Vagina (tissue), 2 donors: ENCODE measurements at regions not wholly inside any gene's neighbourhood (a gene's known extent, or its start where the extent isn't known, plus 50 kb on each side); places are given as distances from the start of the nearest gene placed in this dataset.

Source experiments
- POLR2A ChIP-seq, 2 donors: fragments of 450-650 bp; IDR thresholded peaks; one replicate each; pipeline ENCODE4 v1.6.1; 2017; ENCODE audit warnings: antibody characterized with exemption in 2 of 2, mild to moderate bottlenecking in 2 of 2, moderate library complexity in 2 of 2
- POLR2AphosphoS5 ChIP-seq, 2 donors: sonication (generic); formaldehyde crosslinking; IDR thresholded peaks; one replicate each; pipeline ENCODE4 v1.9.0; 2017; ENCODE audit warnings: antibody characterized with exemption in 2 of 2, mild to moderate bottlenecking in 2 of 2, low read depth in 1 of 2; ENCODE audit not compliant: insufficient read depth in 1 of 2
- TF ChIP-seq, protein P1 (sequence below), 3 experiments: fragments of 450-650 bp in 2 of 3; fragments of 200-600 bp in 1 of 3; sonication (generic) in 1 of 3; IDR thresholded peaks; one replicate each; pipeline ENCODE4 v1.5.1; 2017 to 2019; ENCODE audit warnings: antibody characterized with exemption in 3 of 3, mild to moderate bottlenecking in 2 of 3, moderate library complexity in 2 of 3

GRCh38 chr13:81639984-81640582 lies 1299.2 kb upstream of the SPRY2 start:
- TF ChIP-seq, protein P1, sequence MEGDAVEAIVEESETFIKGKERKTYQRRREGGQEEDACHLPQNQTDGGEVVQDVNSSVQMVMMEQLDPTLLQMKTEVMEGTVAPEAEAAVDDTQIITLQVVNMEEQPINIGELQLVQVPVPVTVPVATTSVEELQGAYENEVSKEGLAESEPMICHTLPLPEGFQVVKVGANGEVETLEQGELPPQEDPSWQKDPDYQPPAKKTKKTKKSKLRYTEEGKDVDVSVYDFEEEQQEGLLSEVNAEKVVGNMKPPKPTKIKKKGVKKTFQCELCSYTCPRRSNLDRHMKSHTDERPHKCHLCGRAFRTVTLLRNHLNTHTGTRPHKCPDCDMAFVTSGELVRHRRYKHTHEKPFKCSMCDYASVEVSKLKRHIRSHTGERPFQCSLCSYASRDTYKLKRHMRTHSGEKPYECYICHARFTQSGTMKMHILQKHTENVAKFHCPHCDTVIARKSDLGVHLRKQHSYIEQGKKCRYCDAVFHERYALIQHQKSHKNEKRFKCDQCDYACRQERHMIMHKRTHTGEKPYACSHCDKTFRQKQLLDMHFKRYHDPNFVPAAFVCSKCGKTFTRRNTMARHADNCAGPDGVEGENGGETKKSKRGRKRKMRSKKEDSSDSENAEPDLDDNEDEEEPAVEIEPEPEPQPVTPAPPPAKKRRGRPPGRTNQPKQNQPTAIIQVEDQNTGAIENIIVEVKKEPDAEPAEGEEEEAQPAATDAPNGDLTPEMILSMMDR (IDR thresholded peaks at IDR 0.05) = no peak
- no peak for TF ChIP-seq POLR2AphosphoS5 (IDR thresholded peaks at IDR 0.05; ENCODE audit: insufficient read depth in 1 of 2, low read depth in 1 of 2)
- no peak for TF ChIP-seq POLR2A (IDR thresholded peaks at IDR 0.05)
